Esophagus squamous epithelium (tissue), 4 donors: ENCODE measurements at regions not wholly inside any gene's neighbourhood (a gene's known extent, or its start where the extent isn't known, plus 50 kb on each side); places are given as distances from the start of the nearest gene placed in this dataset.

Source experiments
- POLR2A ChIP-seq, 4 donors: fragments of 450-650 bp; IDR thresholded peaks; one replicate each; pipeline ENCODE4 v1.6.1; 2017; ENCODE audit warnings: antibody characterized with exemption in 4 of 4, mild to moderate bottlenecking in 4 of 4, moderate library complexity in 3 of 4
- TF ChIP-seq, protein P1 (sequence below), 6 experiments: fragments of 450-650 bp in 4 of 6; fragments of 200-600 bp in 2 of 6; sonication (generic) in 2 of 6; IDR thresholded peaks; one replicate each; pipeline ENCODE4 v1.5.1; 2016 to 2019; ENCODE audit warnings: antibody characterized with exemption in 6 of 6, mild to moderate bottlenecking in 4 of 6, moderate library complexity in 4 of 6

DNA sequence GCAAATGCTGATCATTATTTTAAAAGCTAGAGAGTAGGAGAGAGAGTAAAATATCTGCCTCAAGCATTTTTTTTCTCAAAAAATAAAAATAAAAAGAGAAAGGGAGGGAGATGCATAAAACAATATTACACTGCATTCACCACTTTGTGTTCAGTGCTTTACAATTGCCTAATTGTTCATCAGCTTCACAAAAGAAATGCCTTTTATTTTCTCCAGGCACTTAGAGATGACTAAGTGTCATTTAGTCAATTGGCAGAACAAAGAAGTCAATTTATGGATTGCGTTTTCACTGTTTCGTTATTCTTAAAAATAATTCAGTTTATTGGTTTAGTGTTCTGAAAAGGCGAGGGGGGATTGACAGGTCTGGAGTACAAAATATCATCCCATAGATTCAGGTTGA, 232.5 kb upstream of the CCNH start:
- TF ChIP-seq, protein P1, sequence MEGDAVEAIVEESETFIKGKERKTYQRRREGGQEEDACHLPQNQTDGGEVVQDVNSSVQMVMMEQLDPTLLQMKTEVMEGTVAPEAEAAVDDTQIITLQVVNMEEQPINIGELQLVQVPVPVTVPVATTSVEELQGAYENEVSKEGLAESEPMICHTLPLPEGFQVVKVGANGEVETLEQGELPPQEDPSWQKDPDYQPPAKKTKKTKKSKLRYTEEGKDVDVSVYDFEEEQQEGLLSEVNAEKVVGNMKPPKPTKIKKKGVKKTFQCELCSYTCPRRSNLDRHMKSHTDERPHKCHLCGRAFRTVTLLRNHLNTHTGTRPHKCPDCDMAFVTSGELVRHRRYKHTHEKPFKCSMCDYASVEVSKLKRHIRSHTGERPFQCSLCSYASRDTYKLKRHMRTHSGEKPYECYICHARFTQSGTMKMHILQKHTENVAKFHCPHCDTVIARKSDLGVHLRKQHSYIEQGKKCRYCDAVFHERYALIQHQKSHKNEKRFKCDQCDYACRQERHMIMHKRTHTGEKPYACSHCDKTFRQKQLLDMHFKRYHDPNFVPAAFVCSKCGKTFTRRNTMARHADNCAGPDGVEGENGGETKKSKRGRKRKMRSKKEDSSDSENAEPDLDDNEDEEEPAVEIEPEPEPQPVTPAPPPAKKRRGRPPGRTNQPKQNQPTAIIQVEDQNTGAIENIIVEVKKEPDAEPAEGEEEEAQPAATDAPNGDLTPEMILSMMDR (IDR thresholded peaks at IDR 0.05): no peak
- TF ChIP-seq POLR2A (IDR thresholded peaks at IDR 0.05): no peak
